H9 (cell line): ENCODE measurements at regions not wholly inside any gene's neighbourhood (a gene's known extent, or its start where the extent isn't known, plus 50 kb on each side); places are given as distances from the start of the nearest gene placed in this dataset.

ENCODE experiments used
- DNase-seq: peaks from one replicate; pipeline ENCODE4 v3.0.0-alpha.2; 2017
- H2AFZ ChIP-seq: one replicate; pipeline ENCODE4 v1.6.1; 2013; ENCODE audit warnings: mild to moderate bottlenecking, low read length, control low read depth, moderate library complexity
- H2AK5ac ChIP-seq: 2 replicates; pipeline ENCODE4 v1.6.1; 2013; ENCODE audit warnings: low read length, control low read depth, mixed read lengths; ENCODE audit not compliant: insufficient read length
- H2BK120ac ChIP-seq: one replicate; pipeline ENCODE4 v1.6.1; 2013; ENCODE audit warnings: low read depth, mild to moderate bottlenecking, low read length, control low read depth, inconsistent platforms; ENCODE audit not compliant: poor library complexity, severe bottlenecking
- H2BK12ac ChIP-seq: 2 replicates; pipeline ENCODE4 v1.6.1; 2013; ENCODE audit warnings: low read length, control low read depth, mixed read lengths, low read depth; ENCODE audit not compliant: insufficient read length
- H2BK15ac ChIP-seq: 2 replicates; pipeline ENCODE4 v1.6.1; 2013; ENCODE audit warnings: low read depth, low read length, control low read depth
- H2BK20ac ChIP-seq: one replicate; pipeline ENCODE4 v1.6.1; 2013; ENCODE audit warnings: low read depth, mild to moderate bottlenecking, low read length, control low read depth, inconsistent platforms; ENCODE audit not compliant: poor library complexity, severe bottlenecking
- H2BK5ac ChIP-seq: 2 replicates; pipeline ENCODE4 v1.6.1; 2013; ENCODE audit warnings: low read length, control low read depth, mixed read lengths; ENCODE audit not compliant: insufficient read length
- H3K14ac ChIP-seq: 2 replicates; pipeline ENCODE4 v1.6.1; 2013; ENCODE audit warnings: low read length, control low read depth; ENCODE audit not compliant: insufficient read depth
- H3K18ac ChIP-seq: 2 replicates; pipeline ENCODE4 v1.6.1; 2013; ENCODE audit warnings: low read depth, mild to moderate bottlenecking, mixed read lengths, low read length, control low read depth; ENCODE audit not compliant: insufficient read length
- H3K23ac ChIP-seq: 2 replicates; pipeline ENCODE4 v1.6.1; 2013; ENCODE audit warnings: low read length, control low read depth, mixed read lengths, low read depth; ENCODE audit not compliant: insufficient read length
- H3K23me2 ChIP-seq: 2 replicates; pipeline ENCODE4 v1.6.1; 2013; ENCODE audit warnings: low read depth, mild to moderate bottlenecking, mixed read lengths, low read length, control low read depth; ENCODE audit not compliant: insufficient read length, poor library complexity, severe bottlenecking
- H3K27ac ChIP-seq: 2 replicates; pipeline ENCODE4 v1.5.1; 2013; ENCODE audit warnings: low read length, control low read depth, mixed read lengths, low read depth; ENCODE audit not compliant: insufficient read length
- H3K27me3 ChIP-seq: 2 replicates; pipeline ENCODE4 v1.6.1; 2013; ENCODE audit warnings: low read length, control low read depth, inconsistent platforms; ENCODE audit not compliant: insufficient read depth
- H3K4ac ChIP-seq: 2 replicates; pipeline ENCODE4 v1.6.1; 2013; ENCODE audit warnings: low read depth, mild to moderate bottlenecking, control low read depth, inconsistent platforms, low read length, moderate library complexity
- H3K4me1 ChIP-seq: 2 replicates; pipeline ENCODE4 v1.6.1; 2013; ENCODE audit warnings: low read length, control low read depth, inconsistent platforms; ENCODE audit not compliant: insufficient read depth
- H3K4me2 ChIP-seq: 2 replicates; pipeline ENCODE4 v1.6.1; 2013; ENCODE audit warnings: low read length, control low read depth, mixed read lengths; ENCODE audit not compliant: insufficient read length, insufficient read depth
- H3K56ac ChIP-seq: 2 replicates; pipeline ENCODE4 v1.6.1; 2013; ENCODE audit warnings: low read depth, mild to moderate bottlenecking, mixed read lengths, low read length, control low read depth; ENCODE audit not compliant: insufficient read length
- H3K79me1 ChIP-seq: 2 replicates; pipeline ENCODE4 v1.6.1; 2013; ENCODE audit warnings: low read depth, mild to moderate bottlenecking, moderate library complexity, low read length, control low read depth, inconsistent platforms; ENCODE audit not compliant: insufficient read depth, poor library complexity, severe bottlenecking
- H3K79me2 ChIP-seq: 2 replicates; pipeline ENCODE4 v1.6.1; 2013; ENCODE audit warnings: low read length, control low read depth, inconsistent platforms; ENCODE audit not compliant: insufficient read depth
- H3K9ac ChIP-seq: 2 replicates; pipeline ENCODE4 v1.6.1; 2013; ENCODE audit warnings: low read length, control low read depth, mixed read lengths; ENCODE audit not compliant: insufficient read length; ENCODE audit errors: extremely low read depth
- H3K9me3 ChIP-seq: one replicate; pipeline ENCODE4 v1.6.1; 2013; ENCODE audit warnings: low read depth, low read length, inconsistent platforms; ENCODE audit not compliant: control insufficient read depth
- H3T11ph ChIP-seq: one replicate; pipeline ENCODE4 v1.6.1; 2013; ENCODE audit warnings: mild to moderate bottlenecking, low read length, control low read depth, inconsistent platforms
- H4K20me1 ChIP-seq: one replicate; pipeline ENCODE4 v1.6.1; 2013; ENCODE audit not compliant: control insufficient read depth, insufficient read length, insufficient read depth
- H4K5ac ChIP-seq: 2 replicates; pipeline ENCODE4 v1.6.1; 2013; ENCODE audit warnings: low read depth, mild to moderate bottlenecking, mixed read lengths, low read length, control low read depth; ENCODE audit not compliant: insufficient read length
- H4K8ac ChIP-seq: replicated peaks from 2 replicates; pipeline ENCODE4 v1.6.1; 2013; ENCODE audit warnings: low read length, control low read depth, mixed read lengths, low read depth; ENCODE audit not compliant: insufficient read length
- H4K91ac ChIP-seq: 2 replicates; pipeline ENCODE4 v1.6.1; 2013; ENCODE audit warnings: low read depth, mild to moderate bottlenecking, moderate library complexity, mixed read lengths, low read length, control low read depth; ENCODE audit not compliant: insufficient read length
- H3K27ac Mint-ChIP-seq, 3 experiments: 2 replicates in 2 of 3; 3 replicates in 1 of 3; pipeline ENCODE4 v1.8.0; 2020 to 2021; ENCODE audit warnings: mixed read lengths in 3 of 3, mild to moderate bottlenecking in 1 of 3, moderate library complexity in 1 of 3
- H3K27me3 Mint-ChIP-seq: 2 replicates; pipeline ENCODE4 v1.8.0; 2021; ENCODE audit warnings: low read depth, mild to moderate bottlenecking, moderate library complexity, mixed read lengths
- H3K36me3 Mint-ChIP-seq, 3 experiments: 2 replicates in 2 of 3; 3 replicates in 1 of 3; pipeline ENCODE4 v1.8.0; 2020 to 2021; ENCODE audit warnings: low read depth in 3 of 3, mixed read lengths in 3 of 3; ENCODE audit not compliant: insufficient read depth in 1 of 3
- H3K4me1 Mint-ChIP-seq, 2 experiments: 2 replicates each; pipeline ENCODE4 v1.8.0; 2020; ENCODE audit warnings: mixed read lengths in 2 of 2
- H3K4me3 Mint-ChIP-seq, 2 experiments: 2 replicates in 1 of 2; 3 replicates in 1 of 2; pipeline ENCODE4 v1.8.0; 2020 to 2021; ENCODE audit warnings: mild to moderate bottlenecking in 2 of 2, mixed read lengths in 2 of 2, moderate library complexity in 1 of 2
- H3K9me3 Mint-ChIP-seq, 2 experiments: 2 replicates in 1 of 2; 3 replicates in 1 of 2; pipeline ENCODE4 v1.8.0; 2020; ENCODE audit warnings: mild to moderate bottlenecking in 2 of 2, mixed read lengths in 2 of 2, moderate library complexity in 1 of 2
- CTCF ChIP-seq: fragments of 200-600 bp; sonication (generic); conservative IDR thresholded peaks from 3 replicates; pipeline ENCODE4 v1.8.0; 2021; ENCODE audit warnings: antibody characterized with exemption, mild to moderate bottlenecking
- WGBS: extraction: QIAGEN DNeasy Blood & Tissue Kit; methylation state at CpG from one replicate; pipeline ENCODE4 v1.1.7; 2013; ENCODE audit warnings: missing lambda C conversion rate, low lambda C conversion rate, mixed read lengths; ENCODE audit not compliant: insufficient read length; ENCODE audit errors: extremely low coverage; 5-methylcytosine and 5-hydroxymethylcytosine counted together

GRCh38 chr1:208895820-208896219 lies 651.6 kb upstream of the PLXNA2 start:
- no peak overlapping the region for H3T11ph ChIP-seq
- no peak overlapping the region for H3K4me2 ChIP-seq
- H4K8ac ChIP-seq, result no peak overlapping the region
- H3K18ac ChIP-seq, result no peak overlapping the region
- no peak overlapping the region for H3K23ac ChIP-seq
- H2AFZ ChIP-seq, result no peak overlapping the region
- H3K9ac ChIP-seq, result no peak overlapping the region
- H3K27me3 Mint-ChIP-seq, result no peaks in the 10 kb centered on the region
- no peak overlapping the region for H3K4ac ChIP-seq
- H3K56ac ChIP-seq, result no peak overlapping the region
- no peaks in the 10 kb centered on the region for H3K23me2 ChIP-seq
- no peaks in the 10 kb centered on the region for H3K79me2 ChIP-seq
- no peaks in the 10 kb centered on the region for H3K9me3 ChIP-seq
- no peak overlapping the region for H3K27ac Mint-ChIP-seq
- no peak for TF ChIP-seq CTCF
- peaks cover 0 to 3% of the 10 kb centered on the region in 2 experiments; a peak in 2 of 5 replicates for H3K9me3 Mint-ChIP-seq
- H2BK5ac ChIP-seq, result no peak overlapping the region
- H2BK15ac ChIP-seq, result no peak overlapping the region
- no peaks in the 10 kb centered on the region for H3K4me1 ChIP-seq
- no peak overlapping the region for H3K14ac ChIP-seq
- H2BK20ac ChIP-seq, result no peak overlapping the region
- no peak overlapping the region for H4K91ac ChIP-seq
- no peaks in the 10 kb centered on the region for H3K27me3 ChIP-seq
- peaks cover 3 to 10% of the 10 kb centered on the region in 2 experiments for H3K4me1 Mint-ChIP-seq
- H4K20me1 ChIP-seq, result no peaks in the 10 kb centered on the region
- no CpG with 5 or more reads among the region's 1 CpG for WGBS
- H2AK5ac ChIP-seq, result no peak overlapping the region
- H3K79me1 ChIP-seq, result no peaks in the 10 kb centered on the region
- no peak overlapping the region for H2BK12ac ChIP-seq
- no peak overlapping the region for H2BK120ac ChIP-seq
- DNase-seq, result no peak
- H3K4me3 Mint-ChIP-seq, result no peak overlapping the region
- H4K5ac ChIP-seq, result no peak overlapping the region
- no peak overlapping the region for H3K27ac ChIP-seq
- H3K36me3 Mint-ChIP-seq, result no peaks in the 10 kb centered on the region; a peak in 2 of 7 replicates
